NOMO-1 treated with DMSO at 0.1 percent for 48 hours (cell line): ENCODE measurements at regions not wholly inside any gene's neighbourhood (a gene's known extent, or its start where the extent isn't known, plus 50 kb on each side); places are given as distances from the start of the nearest gene placed in this dataset.

Source experiments
- DNase-seq: peaks from one replicate; lab custom pipeline; 2025; ENCODE audit not compliant: unreplicated experiment; lab: John Stamatoyannopoulos, UW

GRCh38 chr13:75231235-75231634 is 250.7 kb downstream of the TBC1D4 start:
- DNase-seq = no peak

GRCh38 chr13:75226733-75227435 is 255.1 kb downstream of the TBC1D4 start:
- DNase-seq = no peak

- DNase-seq = no peak
These were observed 255.9 kb downstream of the TBC1D4 start for GRCh38 chr13:75226092-75226491.

- DNase-seq = no peak
These were observed 256.5 kb downstream of the TBC1D4 start for GRCh38 chr13:75225288-75226032.

GRCh38 chr13:75224053-75224742 is 257.8 kb downstream of the TBC1D4 start:
- DNase-seq = no peak

GRCh38 chr13:75222031-75222430 is 259.9 kb downstream of the TBC1D4 start:
- DNase-seq = no peak

- no peak for DNase-seq
These were observed 261.1 kb downstream of the TBC1D4 start for GRCh38 chr13:75220861-75221260.

GRCh38 chr13:75220238-75220542 is 261.8 kb downstream of the TBC1D4 start:
- DNase-seq = no peak

- DNase-seq = peak; percentile 35
These were observed 262.3 kb downstream of the TBC1D4 start for GRCh38 chr13:75219479-75220237.

GRCh38 chr13:75217949-75218348 is 264.0 kb downstream of the TBC1D4 start:
- no peak for DNase-seq

GRCh38 chr13:75216038-75216437 is 265.9 kb downstream of the TBC1D4 start:
- DNase-seq = no peak

GRCh38 chr13:75214846-75215245 is 267.1 kb downstream of the TBC1D4 start:
- no peak for DNase-seq

GRCh38 chr13:75202981-75203380 is 279.0 kb downstream of the TBC1D4 start:
- DNase-seq = no peak

- no peak for DNase-seq
These were observed 284.2 kb downstream of the TBC1D4 start for GRCh38 chr13:75197803-75198202.

GRCh38 chr13:75196147-75196837 is 285.7 kb downstream of the TBC1D4 start:
- no peak for DNase-seq

- no peak for DNase-seq
These were observed 286.3 kb downstream of the TBC1D4 start for GRCh38 chr13:75195495-75196146.

GRCh38 chr13:75194717-75195462 is 287.1 kb downstream of the TBC1D4 start:
- DNase-seq = no peak

- no peak for DNase-seq
These were observed 295.6 kb downstream of the TBC1D4 start for GRCh38 chr13:75186379-75186778.

GRCh38 chr13:75181906-75182305 is 300.1 kb downstream of the TBC1D4 start:
- DNase-seq = no peak
